Fibroblast of lung (primary cell): ENCODE measurements at regions not wholly inside any gene's neighbourhood (a gene's known extent, or its start where the extent isn't known, plus 50 kb on each side); places are given as distances from the start of the nearest gene placed in this dataset.
A peak's percentile ranks its signal among the peaks of the same experiment; 100 is the strongest.

Experiments
- CTCF ChIP-seq, 2 donors: IDR thresholded peaks in 1 of 2; conservative IDR thresholded peaks in 1 of 2; 1 replicate in 1 of 2; 2 replicates in 1 of 2; pipeline ENCODE4 v1.5.1; 2011 to 2012; ENCODE audit warnings: low read length in 2 of 2, control low read depth in 1 of 2, inconsistent platforms in 1 of 2, low read depth in 1 of 2, mild to moderate bottlenecking in 1 of 2
- EZH2 ChIP-seq: IDR thresholded peaks from 2 replicates; pipeline ENCODE4 v1.5.1; 2012; ENCODE audit warnings: low read length, control low read depth, mild to moderate bottlenecking; ENCODE audit errors: missing control alignments

GRCh38 chr3:167913219-167913835 lies 177.8 kb downstream of the SERPINI1 start:
- TF ChIP-seq CTCF (conservative IDR thresholded peaks at IDR 0.05 in 1 of 2, IDR thresholded peaks at IDR 0.05 in 1 of 2; ENCODE audit: low read depth in 1 of 2, low read length in 2 of 2) (peak; percentile 8 to 9), EZH2 (no peak)
